Sigmoid colon (tissue), 4 donors: ENCODE measurements at regions not wholly inside any gene's neighbourhood (a gene's known extent, or its start where the extent isn't known, plus 50 kb on each side); places are given as distances from the start of the nearest gene placed in this dataset.

Source experiments
- POLR2AphosphoS5 ChIP-seq, 4 donors: sonication (generic); formaldehyde crosslinking; IDR thresholded peaks; one replicate each; pipeline ENCODE4 v1.6.1; 2017; ENCODE audit warnings: antibody characterized with exemption in 4 of 4
- TF ChIP-seq, protein P1 (sequence below), 4 experiments: fragments of 450-650 bp in 3 of 4; fragments of 200-600 bp in 1 of 4; IDR thresholded peaks; one replicate each; pipeline ENCODE4 v1.5.1; 2016 to 2019; ENCODE audit warnings: antibody characterized with exemption in 4 of 4, mild to moderate bottlenecking in 3 of 4, moderate library complexity in 2 of 4

GRCh38 chr10:20672741-20673140, 224.4 kb downstream of the NEBL start:
- TF ChIP-seq POLR2AphosphoS5 (IDR thresholded peaks at IDR 0.05): no peak
- TF ChIP-seq, protein P1, sequence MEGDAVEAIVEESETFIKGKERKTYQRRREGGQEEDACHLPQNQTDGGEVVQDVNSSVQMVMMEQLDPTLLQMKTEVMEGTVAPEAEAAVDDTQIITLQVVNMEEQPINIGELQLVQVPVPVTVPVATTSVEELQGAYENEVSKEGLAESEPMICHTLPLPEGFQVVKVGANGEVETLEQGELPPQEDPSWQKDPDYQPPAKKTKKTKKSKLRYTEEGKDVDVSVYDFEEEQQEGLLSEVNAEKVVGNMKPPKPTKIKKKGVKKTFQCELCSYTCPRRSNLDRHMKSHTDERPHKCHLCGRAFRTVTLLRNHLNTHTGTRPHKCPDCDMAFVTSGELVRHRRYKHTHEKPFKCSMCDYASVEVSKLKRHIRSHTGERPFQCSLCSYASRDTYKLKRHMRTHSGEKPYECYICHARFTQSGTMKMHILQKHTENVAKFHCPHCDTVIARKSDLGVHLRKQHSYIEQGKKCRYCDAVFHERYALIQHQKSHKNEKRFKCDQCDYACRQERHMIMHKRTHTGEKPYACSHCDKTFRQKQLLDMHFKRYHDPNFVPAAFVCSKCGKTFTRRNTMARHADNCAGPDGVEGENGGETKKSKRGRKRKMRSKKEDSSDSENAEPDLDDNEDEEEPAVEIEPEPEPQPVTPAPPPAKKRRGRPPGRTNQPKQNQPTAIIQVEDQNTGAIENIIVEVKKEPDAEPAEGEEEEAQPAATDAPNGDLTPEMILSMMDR (IDR thresholded peaks at IDR 0.05): no peak
